ENCODE measurements at regions not wholly inside any gene's neighbourhood (a gene's known extent, or its start where the extent isn't known, plus 50 kb on each side); places are given as distances from the start of the nearest gene placed in this dataset.

GRCh38 chr20:52828199-52828598, 144.0 kb upstream of the TSHZ2 start:
- TF ChIP-seq POLR2AphosphoS5 (IDR thresholded peaks at IDR 0.05) (no peak), CTCF (IDR thresholded peaks at IDR 0.05 in 8 of 11, conservative IDR thresholded peaks at IDR 0.05 in 3 of 11) (no peak), POLR2A (IDR thresholded peaks at IDR 0.05) (no peak)
- no peak overlapping the region for H3K4me3 ChIP-seq
- H3K9me3 ChIP-seq = peaks cover 0 to 27% (median 11%) of the 10 kb centered on the region in 8 donors
- no peaks in the 10 kb centered on the region for H3K27me3 ChIP-seq (replicated peaks in 1 of 7)
- intact Hi-C loops (cut with DNase I; ENCODE audit: low total_unique reads) = no loop called here
- no peaks in the 10 kb centered on the region for H3K4me1 ChIP-seq
- H3K27ac ChIP-seq = no peak overlapping the region
- H3K36me3 ChIP-seq = no peaks in the 10 kb centered on the region
- 78 to 91% (median 90%) methylated on average over 1 of the region's 1 CpG for WGBS, 5 donors
- DNase-seq = no peak

- TF ChIP-seq CTCF (IDR thresholded peaks at IDR 0.05 in 8 of 11, conservative IDR thresholded peaks at IDR 0.05 in 3 of 11) = no peak
- TF ChIP-seq POLR2A (IDR thresholded peaks at IDR 0.05) = no peak
- TF ChIP-seq POLR2AphosphoS5 (IDR thresholded peaks at IDR 0.05) = no peak
- H3K9me3 ChIP-seq = peaks cover 0 to 27% (median 11%) of the 10 kb centered on the region in 8 donors
- H3K27me3 ChIP-seq (replicated peaks in 1 of 7) = no peaks in the 10 kb centered on the region
- no peak for DNase-seq
- no peaks in the 10 kb centered on the region for H3K4me1 ChIP-seq
- no peak overlapping the region for H3K4me3 ChIP-seq
- WGBS, 5 donors = 81 to 96% (median 91%) methylated on average over 3 of the region's 3 CpGs
- H3K27ac ChIP-seq = no peak overlapping the region
- intact Hi-C loops (cut with DNase I; ENCODE audit: low total_unique reads) = no loop called here
- no peaks in the 10 kb centered on the region for H3K36me3 ChIP-seq
Measured at GRCh38 chr20:52826722-52827121, 145.4 kb upstream of the TSHZ2 start.

- DNase-seq = no peak
- Histone ChIP-seq H3K27ac (no peak overlapping the region), H3K9me3 (peaks cover 0 to 27% (median 11%) of the 10 kb centered on the region in 8 donors), H3K36me3 (no peaks in the 10 kb centered on the region), H3K4me3 (no peak overlapping the region), H3K4me1 (no peaks in the 10 kb centered on the region), H3K27me3 (replicated peaks in 1 of 7) (no peaks in the 10 kb centered on the region)
- intact Hi-C loops (cut with DNase I; ENCODE audit: low total_unique reads) = no loop called here
- WGBS, 5 donors = 55 to 92% (median 65%) methylated on average over 1 of the region's 1 CpG
- TF ChIP-seq POLR2AphosphoS5 (IDR thresholded peaks at IDR 0.05) = no peak
- TF ChIP-seq POLR2A (IDR thresholded peaks at IDR 0.05) = no peak
- no peak for TF ChIP-seq CTCF (IDR thresholded peaks at IDR 0.05 in 8 of 11, conservative IDR thresholded peaks at IDR 0.05 in 3 of 11)
Measured at GRCh38 chr20:52826321-52826720, 145.8 kb upstream of the TSHZ2 start.

- no peaks in the 10 kb centered on the region for H3K27me3 ChIP-seq (replicated peaks in 1 of 7)
- WGBS, 5 donors = 81 to 92% (median 85%) methylated on average over 13 of the region's 13 CpGs
Measured at GRCh38 chr20:52824494-52825216, 147.5 kb upstream of the TSHZ2 start.

More at GRCh38 chr20:52824494-52825216, 147.5 kb upstream of the TSHZ2 start:
- Histone ChIP-seq H3K27ac (no peak overlapping the region), H3K36me3 (no peaks in the 10 kb centered on the region), H3K4me3 (no peak overlapping the region), H3K4me1 (no peaks in the 10 kb centered on the region), H3K9me3 (peaks cover 0 to 16% (median 6%) of the 10 kb centered on the region in 8 donors)
- DNase-seq = no peak
- intact Hi-C loops (cut with DNase I; ENCODE audit: low total_unique reads) = no loop called here
- no peak for TF ChIP-seq POLR2AphosphoS5 (IDR thresholded peaks at IDR 0.05)
- TF ChIP-seq CTCF (IDR thresholded peaks at IDR 0.05 in 8 of 11, conservative IDR thresholded peaks at IDR 0.05 in 3 of 11) = no peak
- TF ChIP-seq POLR2A (IDR thresholded peaks at IDR 0.05) = no peak

All from spleen (tissue), 11 donors.